Activated gamma-delta T cell (primary cell): ENCODE measurements at regions not wholly inside any gene's neighbourhood (a gene's known extent, or its start where the extent isn't known, plus 50 kb on each side); places are given as distances from the start of the nearest gene placed in this dataset.
"Not testable (repeated sequence)": the region's sequence is repeated elsewhere in the genome, so short reads cannot be mapped to it uniquely, and the experiment has no call there.

ENCODE experiments used
- DNase-seq: peaks from one replicate; lab custom pipeline; 2025; lab: John Stamatoyannopoulos, UW

DNA sequence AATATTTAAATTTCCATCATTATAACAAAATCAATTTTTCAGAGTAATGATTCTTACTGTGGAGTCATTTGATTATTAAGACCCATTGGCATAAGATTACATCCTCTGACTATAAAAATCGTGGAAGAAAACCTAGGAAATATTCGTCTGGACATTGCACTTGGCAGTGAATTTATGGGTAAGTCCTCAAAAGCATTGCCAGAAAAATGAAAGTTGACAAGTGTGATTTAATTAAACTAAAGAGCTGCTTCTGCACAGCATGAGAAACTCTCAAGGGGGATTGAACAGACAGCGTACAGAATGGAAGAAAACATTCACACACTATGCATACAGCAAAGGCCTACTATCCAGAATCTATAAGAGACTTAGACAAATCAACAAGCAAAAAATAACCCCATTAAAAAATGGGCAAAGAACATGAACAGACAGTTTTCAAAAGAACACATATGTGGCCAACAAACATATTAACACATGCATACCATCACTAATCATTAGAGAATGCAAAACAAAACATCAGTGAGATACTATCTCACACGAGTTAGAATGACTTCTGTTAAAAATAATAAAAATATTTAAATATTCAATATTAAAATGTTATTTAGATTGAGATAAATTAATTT is 111.4 kb downstream of the CCDC74A start:
- not testable (repeated sequence) for DNase-seq

DNA sequence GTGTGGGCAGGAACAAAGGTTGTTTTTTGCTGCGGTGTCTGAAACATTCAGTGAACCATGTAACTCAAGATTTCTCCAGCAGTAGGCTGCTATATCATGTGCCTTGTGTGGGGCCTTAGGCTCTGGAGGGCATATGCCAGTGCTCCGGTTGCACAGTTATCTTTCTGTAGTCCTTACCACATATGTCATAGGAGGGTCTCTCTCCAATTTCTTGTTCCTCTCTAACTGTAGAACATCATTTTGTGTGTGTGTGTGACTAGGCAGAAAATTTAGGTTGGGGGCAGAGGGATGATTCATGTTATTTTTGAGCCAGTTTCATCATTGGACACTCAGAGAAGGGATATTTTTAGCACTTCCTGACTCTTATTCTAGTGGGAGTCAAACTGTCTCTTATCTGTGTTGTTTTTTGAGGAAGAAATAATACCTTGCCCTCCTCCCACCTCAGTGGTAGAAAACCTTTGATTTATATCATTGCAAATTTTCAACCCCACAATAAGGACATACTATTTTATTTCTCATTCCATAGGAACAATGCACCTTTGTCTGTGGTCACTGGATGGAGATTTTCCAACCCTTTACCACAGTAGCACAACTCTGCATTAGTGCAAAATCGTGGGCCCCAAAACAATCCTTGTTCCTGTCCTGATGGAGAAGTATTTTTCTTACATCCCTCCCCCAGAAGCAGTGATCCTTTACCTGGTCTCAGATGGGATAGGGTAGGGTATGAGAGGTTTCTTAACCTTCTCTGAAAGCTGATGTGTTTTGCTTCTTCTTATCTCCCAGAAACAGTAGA is 113.9 kb downstream of the CCDC74A start:
- DNase-seq, result no peak

DNA sequence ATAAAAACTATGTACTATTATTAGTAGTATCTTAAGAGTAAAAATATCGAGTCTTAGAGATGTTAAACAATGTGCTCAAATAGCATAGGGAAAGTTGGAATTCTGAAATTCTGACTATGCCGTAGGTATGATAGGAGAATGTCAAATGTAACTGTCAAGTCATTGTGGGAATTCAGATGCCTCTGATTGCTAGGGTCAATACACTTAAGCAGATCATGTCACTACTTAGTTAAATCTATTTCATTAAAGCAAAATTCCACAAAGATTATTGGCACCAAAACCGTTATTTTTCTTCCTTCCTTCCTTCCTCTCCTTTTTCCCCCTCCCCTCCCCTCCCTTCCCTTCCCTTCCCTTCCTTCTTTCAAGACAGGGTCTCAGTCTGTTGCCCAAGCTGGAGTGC is 115.5 kb downstream of the CCDC74A start:
- not testable (repeated sequence) for DNase-seq

DNA sequence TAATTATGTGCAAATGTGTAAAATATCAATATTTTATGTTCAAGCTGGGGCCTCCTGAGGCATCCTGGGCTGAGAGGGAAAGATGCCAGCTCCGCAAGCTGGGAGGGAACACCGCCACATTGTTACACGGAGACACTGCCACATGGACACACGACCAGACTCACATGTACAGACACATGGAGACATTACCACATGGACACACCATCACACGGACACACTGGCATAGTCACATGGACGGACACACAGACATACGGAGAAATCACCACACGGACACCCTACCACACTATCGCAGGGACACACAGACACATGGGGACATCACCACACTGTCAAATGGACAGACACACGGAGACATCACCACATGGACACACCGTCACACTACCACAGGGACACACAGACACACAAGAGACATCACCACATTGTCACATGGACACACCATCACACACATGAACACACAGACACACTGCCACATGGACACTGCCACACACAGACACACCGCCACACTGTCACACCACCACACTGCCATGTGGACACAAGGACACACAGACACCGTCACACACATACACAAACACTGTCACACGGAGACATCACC is 117.6 kb downstream of the CCDC74A start:
- DNase-seq, result no peak

DNA sequence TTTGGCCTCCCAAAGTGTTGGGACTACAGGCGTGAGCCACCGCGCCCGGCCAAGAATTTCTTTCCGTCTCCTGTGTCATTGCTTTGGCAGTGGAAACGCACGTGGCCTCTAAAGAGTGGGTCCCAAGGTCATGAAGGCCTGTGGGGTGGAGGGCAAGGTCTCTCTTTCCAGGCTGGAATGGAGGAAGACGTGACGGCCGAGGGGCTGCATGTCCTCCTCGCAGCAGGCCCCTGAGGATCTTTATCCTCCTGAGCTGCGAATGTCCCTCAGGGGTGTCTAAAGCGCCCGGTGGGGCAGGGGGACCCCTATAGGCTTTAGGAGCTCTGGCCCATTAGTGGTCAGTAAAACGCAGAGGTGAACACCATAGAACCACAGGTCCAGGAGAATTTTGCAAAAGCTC is 118.5 kb downstream of the CCDC74A start:
- DNase-seq, result not testable (repeated sequence)

DNA sequence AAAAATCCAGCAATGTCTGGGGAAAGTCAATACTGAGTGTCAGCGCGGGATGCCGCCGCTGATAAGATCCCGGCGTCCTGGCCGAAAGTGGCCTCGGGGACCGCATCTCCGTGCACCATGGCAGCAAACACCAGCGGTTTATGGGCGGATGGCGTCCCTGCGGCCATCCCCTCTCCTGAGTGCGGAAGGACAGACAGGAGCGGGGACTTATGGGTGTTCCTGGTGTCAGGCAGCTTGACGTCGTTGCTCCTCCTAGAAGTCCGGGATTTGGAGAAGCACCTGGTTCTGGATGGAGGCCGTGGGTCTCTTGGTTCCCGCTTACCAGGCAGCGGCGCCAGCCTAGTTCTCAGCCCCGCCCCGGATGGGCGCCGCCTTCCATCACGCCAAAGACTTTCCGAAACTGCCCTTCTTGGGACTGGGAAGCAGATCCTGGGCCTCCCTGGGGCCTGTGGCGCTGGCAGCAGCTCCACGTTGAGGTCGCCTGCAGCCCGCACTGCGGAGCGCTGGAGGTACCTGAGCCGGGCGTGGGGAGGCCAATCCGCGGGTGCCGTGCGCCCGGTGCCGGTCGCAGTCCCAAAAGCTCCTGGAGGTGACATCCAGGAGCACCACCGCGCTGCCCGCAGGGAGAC is 119.1 kb downstream of the CCDC74A start:
- no peak for DNase-seq

DNA sequence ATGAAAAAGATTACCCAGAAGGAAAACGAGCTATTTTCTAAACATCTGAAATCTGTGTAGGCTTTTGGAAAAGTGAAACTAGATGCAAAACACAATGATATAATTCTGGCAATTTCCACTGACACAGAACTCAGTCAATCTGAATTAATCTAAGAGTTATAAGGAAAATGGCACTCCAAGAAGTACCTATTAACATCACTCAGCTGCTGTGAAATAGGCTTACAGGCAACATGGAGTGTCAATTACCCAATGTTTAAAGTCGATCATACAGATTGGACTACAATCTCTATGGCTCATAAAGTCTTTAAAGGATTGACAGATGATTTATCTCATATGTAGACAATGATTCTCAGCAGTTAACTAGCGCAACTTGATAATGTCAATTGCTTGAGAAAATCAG is 120.9 kb downstream of the CCDC74A start:
- not testable (repeated sequence) for DNase-seq

DNA sequence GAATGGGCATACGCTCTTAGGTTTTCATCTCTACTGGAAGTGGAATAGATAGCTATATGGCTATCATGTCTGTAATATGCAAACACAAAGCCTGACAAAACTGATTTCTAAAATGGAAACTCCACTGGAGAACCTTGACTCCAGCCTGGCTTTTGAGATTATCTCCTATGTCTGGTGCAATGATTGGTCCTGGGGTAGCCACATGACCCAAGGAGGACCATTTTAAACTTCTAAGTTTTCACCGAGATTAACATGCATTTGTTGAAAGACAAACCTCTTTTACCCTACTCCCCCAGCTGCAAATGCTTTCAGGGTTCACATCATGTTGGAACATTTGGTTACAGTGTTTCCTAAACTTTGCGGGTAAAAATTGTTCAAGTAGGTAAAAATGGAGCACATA is 124.6 kb downstream of the CCDC74A start:
- DNase-seq, result not testable (repeated sequence)

DNA sequence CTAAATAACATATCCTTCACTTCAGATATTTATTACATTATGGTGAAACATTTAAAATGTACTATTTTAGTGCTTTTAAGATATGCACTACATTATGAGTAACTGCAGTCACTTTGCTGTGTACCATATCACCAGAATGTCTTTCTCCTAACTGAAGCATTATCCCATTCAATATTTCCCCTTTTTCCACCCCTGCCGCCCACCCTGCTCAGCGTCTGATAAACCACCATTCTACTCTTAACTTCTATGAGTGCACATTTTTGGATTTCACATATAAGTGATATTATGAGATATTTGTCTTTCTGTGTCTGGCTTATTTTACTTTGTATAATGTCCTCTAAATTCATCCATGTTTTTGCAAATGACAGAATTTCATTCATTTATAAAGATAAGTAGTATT is 126.4 kb downstream of the CCDC74A start:
- DNase-seq, result not testable (repeated sequence)

DNA sequence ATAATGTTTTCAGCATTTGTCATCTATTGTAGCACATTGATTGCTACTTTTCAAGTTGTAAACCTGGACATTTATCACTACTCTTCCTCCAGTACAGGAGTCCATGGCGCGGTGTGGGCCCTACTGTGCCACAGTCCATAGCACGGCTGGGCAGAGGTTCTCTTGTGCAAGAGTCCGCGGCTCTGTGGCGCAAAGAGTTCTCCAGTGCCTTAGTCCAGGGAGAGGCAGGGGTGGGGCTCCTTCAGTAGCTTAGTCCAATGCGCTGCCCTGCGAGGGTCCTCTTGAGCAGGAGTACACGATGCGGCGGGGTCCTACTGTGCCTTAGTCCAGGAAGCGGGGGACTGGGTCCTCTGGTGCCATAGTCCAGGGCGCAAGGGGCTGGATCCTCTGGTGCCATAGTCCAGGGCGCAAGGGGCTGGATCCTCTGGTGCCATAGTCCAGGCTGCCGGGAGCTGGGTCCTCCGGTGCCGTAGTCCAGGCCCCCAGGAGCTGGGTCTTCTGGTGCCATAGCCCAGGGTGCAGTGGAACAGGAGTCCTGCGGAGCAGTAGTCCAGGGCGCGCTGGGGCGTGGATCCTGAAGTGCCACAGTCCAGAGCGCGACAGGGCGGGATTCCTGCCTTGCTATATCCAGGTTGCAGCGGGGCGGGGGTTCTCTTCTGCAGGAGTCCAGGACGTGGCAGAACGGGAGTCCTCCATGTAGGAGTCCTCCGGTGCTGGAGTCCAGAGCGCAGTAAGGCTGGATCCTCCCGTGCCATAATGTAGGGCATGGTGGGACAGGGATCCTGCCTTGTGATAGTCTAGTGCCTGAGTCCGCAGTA is 129.3 kb downstream of the CCDC74A start:
- no peak for DNase-seq

DNA sequence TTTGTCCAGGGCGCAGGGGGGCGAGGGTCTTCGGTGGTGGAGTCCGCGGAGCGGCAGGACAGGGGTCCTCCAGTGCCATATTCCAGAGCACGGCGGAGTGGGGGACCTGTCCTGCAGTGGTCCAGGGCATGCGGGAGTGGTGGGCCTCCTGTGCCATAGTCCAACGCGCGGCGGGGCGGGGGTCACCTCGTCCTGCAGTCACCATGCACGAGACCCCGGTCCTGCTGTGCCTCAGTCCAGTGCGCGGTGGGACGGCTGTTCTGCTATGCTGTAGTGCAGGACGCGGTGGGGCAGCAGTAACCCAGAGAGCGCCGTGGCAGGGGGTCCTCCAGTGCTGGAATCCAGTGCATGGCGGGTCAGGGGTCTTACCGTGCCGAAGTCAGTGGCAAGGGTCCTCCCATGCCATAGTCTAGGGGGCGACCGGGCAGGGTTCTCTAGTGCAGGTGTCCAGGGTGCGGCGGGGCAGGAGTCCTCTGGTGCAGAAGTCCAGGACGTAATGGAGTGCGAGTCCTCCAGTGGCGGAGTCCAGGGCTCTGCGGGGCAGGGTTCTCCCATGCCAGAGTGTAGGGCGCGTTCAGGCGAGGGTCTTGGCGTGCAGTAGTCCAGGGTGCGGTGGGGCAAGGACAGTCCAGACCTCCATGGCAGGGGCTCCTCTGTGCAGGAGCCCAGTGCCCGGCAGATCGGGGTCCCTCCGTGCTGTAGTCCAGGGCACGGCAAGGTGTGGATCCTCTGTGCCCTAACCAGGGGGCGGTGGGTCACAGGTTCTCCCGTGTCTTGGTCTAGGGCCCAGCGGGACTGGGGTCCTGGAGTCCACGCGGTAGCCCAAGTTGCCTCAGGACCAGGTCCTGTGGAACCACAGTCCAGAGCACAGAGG is 130.4 kb downstream of the CCDC74A start:
- no peak for DNase-seq

DNA sequence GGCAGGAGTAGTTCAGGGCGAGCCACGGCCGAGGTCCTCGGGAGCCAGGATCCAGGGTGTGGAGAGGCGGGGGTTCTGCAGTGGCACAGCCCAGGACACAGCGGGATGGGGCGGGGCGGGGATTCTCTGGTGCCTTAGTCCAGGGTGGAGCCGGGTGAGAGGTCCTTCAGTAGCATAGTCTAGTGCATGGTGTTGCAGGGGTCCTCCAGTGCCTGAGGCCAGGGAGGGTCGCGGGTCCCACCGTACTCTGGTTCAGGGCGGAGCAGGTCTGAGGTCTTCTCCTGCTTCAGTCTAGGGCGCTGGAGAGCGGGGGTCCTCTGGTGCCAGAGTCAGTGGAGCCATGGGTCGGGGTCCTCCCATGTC is 131.1 kb downstream of the CCDC74A start:
- no peak for DNase-seq

DNA sequence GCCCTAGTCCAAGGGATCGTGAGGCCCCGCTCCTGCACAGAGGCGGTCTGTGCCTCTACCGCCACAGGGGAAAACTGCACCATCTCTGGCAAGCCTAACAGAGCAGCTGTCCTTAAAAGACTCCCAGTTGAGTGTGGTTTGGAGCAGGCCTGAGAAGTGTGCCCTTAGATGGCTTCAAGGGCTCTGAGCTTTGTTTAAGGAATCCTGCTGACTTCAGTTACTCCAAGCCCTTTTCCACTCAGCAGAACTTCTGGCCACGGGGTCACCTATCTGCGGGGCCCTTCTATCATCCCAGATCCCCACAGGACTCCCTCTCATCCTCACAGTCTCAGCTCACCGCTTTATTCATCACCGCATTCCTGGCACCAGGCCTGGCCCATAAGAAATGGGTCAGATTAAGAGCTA is 131.5 kb downstream of the CCDC74A start:
- DNase-seq, result no peak

DNA sequence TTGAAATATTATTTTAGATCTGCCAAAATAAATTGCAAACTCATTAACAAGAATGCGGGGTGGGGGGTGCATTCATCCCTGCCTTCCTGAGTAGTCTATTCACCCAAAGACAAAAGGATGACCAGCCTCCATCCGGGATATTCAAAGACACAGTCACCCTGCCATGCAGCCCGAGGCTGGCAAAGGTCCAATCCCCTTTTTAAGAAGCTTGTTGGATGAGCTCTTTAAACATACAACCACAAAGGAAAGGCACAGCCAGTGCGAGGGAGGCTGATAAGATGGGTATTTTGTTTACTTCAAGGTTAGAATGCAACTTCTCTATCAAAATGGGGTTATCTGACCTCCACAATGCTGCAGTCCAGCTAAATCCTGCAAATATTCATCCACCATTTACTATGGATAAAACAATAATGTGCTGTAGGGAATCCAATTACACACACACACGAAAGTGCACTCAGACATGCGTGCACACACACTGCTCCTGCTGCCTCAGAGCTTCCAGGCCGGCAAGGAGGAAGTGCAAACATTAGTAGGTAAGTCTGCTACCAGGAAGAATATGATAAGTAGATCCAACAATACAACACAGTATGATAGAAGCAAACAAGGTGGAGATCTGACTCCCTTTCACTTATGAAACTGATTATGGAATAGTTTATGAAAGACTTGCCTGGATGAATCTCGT is 133.6 kb downstream of the CCDC74A start:
- DNase-seq, result not testable (repeated sequence)

DNA sequence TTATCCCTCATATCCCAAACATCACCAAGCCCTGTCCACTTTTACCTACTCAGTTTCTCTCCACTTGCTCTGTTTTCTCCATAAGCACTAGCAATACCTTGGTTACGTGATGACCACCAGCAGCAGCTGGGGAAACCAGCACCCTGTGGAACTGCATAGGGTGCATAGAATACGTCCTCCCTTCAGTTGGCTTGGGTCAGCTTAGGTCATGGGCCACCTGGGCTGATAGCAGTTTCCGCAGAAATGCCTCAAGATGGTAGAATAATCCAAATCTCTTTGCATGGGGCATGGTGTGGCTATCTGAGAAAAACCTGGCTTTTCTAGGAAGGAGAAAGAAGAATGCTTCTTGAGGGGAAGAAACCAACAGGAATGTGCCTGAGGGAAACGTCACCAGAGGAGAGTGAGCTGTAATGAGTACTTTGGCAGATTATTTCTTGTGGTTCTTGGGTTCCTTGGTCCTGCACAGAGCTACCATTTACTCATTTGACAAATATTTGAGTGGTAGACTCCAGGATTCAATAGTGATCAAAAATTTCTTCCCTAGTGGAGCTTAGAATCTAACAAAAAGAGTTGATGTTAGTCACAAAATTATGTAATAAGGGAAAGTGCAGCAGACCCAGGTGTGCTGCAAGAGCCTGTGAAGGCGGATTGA is 134.3 kb downstream of the CCDC74A start:
- not testable (repeated sequence) for DNase-seq

DNA sequence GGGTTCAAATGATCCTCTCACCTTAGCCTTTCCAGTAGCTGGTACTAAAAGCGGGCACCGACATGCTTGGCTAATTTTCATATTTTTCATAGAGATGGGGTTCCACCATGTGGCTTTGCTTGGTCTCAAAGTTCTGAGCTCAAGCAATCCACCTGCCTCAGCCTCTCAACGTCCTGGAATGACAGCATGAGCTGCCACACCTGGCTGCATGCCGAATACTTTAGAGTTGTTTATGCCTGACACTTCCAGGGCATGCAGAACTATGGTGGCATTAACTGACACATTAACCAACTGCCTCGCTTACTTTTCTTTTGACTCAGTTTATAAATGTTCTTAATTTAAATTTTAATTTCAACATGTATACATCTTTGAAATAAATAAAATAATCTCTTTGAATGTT is 135.8 kb downstream of the CCDC74A start:
- DNase-seq, result not testable (repeated sequence)

DNA sequence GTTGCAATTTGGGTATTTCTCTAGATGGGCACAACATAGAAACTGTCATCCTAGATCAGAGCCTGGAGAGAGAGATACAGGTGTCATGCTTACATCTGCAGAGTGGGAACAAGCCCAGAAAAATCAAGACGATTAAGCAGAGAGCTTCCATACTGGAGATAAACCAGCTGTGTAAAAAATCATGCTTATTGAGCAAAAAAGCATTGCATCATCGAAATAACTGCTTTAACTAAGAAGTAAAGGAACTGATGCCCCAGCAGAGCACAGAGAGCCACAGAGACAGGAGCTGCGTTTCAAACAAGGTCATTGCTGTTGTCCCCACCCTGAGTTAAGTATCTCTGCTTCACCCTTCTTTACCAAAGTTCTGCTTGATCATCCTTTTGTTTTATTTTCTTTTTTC is 138.0 kb downstream of the CCDC74A start:
- not testable (repeated sequence) for DNase-seq

DNA sequence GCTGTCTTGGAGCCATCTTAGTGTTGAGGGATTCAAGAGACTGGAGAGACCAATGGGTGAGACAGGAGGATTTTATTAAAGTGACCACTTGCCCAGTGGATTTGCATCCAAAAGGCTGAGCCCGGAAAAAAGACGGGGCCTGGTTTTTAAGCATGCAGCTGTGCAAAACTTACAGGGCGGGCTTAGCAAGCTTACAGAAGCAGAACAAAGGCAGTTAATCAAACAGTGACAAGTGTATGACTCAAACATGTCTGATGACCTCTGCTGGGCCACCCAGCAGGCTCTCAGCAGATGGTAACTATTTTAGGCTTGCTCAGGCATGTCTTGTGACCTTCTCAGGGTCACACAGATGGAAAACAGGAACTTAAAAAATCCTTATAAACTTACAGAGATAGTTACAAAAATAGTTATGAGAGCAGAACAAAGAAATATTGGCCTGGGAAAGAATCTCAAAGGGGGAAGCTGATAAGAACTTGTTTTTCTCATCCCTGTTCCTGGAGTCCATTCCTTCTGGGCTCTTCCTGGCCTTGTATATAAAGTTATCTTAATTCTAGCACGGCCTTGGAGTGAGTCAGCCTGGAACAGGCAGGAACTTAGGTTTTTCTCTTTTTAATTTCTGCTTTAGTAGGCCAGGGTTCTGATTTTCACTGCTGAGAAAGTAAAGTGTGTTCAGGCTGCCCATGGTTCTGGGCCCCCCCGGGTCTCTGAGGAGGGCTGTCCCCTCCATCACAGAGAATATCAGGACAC is 141.3 kb downstream of the CCDC74A start:
- not testable (repeated sequence) for DNase-seq
